Coronary artery (tissue), 2 donors: ENCODE measurements at regions not wholly inside any gene's neighbourhood (a gene's known extent, or its start where the extent isn't known, plus 50 kb on each side); places are given as distances from the start of the nearest gene placed in this dataset.

Source experiments
- DNase-seq: peaks from one replicate; pipeline ENCODE4 v3.0.0-alpha.2; 2017; ENCODE audit warnings: low spot score
- H3K27ac ChIP-seq, 2 donors: fragments of 200-600 bp; sonication (generic); one replicate each; pipeline ENCODE4 v1.5.1; 2016 to 2019
- H3K4me3 ChIP-seq: fragments of 200-600 bp; sonication (generic); 2 replicates; pipeline ENCODE4 v1.5.1; 2016; ENCODE audit warnings: mild to moderate bottlenecking, moderate library complexity
- CTCF ChIP-seq: fragments of 200-600 bp; sonication (generic); IDR thresholded peaks from one replicate; pipeline ENCODE4 v1.5.1; 2019; ENCODE audit warnings: antibody characterized with exemption

- H3K4me3 ChIP-seq: no peak overlapping the region
- H3K27ac ChIP-seq: no peak overlapping the region
- no peak for TF ChIP-seq CTCF
- DNase-seq: no peak
These were observed 60.0 kb upstream of the NECTIN1 start for GRCh38 chr11:119788911-119789560.

DNA sequence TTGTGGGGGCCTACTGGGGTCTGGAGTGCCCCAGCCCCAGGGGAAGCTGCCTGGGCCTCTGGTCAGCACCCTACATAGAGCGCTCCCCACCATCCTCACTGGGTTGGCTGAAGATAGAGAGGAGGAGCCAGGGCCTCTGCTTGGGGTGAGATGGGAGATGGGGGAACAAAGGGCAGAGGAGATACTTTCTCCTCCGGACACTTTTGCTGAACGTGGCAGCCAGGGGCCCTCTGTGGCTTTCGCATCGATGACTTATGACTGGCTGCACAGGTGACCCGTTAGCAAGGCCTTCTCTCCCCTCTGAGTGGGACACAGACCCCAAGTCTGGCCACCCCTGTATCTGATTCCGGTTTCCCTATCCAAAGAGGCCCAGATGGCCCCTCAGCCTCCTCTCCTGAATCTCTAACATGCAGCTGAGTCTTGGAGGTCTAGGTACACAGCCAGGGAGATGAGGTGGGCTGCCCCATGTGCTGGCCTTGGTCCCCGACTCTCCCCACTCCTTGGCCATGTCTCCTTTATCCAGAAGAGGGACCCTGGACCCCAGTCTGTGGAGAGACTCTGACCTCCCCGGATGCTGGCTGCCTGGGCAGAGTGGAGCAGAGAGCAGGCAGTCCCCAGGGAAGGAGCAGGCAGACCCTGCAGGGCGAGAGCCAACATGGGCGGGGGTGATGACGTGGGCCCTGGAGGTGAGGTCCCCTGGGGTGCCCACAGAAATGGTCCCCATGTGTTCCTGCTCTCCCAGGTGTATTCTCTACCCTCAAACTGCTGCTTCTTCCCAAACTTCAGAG, 59.3 kb upstream of the NECTIN1 start:
- no peak for DNase-seq
- TF ChIP-seq CTCF: no peak
- no peak overlapping the region for H3K4me3 ChIP-seq
- no peak overlapping the region for H3K27ac ChIP-seq

- no peak for TF ChIP-seq CTCF
- Histone ChIP-seq H3K4me3 (no peak overlapping the region), H3K27ac (no peak overlapping the region)
- DNase-seq: no peak
These were observed 58.1 kb upstream of the NECTIN1 start for GRCh38 chr11:119787074-119787461.

GRCh38 chr11:119786431-119787073, 57.6 kb upstream of the NECTIN1 start:
- Histone ChIP-seq H3K4me3 (no peak overlapping the region), H3K27ac (no peak overlapping the region)
- no peak for DNase-seq
- no peak for TF ChIP-seq CTCF

GRCh38 chr11:119785131-119785530, 56.1 kb upstream of the NECTIN1 start:
- DNase-seq: no peak

GRCh38 chr11:119784421-119784820, 55.4 kb upstream of the NECTIN1 start:
- Histone ChIP-seq H3K27ac (no peak overlapping the region), H3K4me3 (no peak overlapping the region)
- no peak for TF ChIP-seq CTCF
- no peak for DNase-seq

More at GRCh38 chr11:119785131-119785530, 56.1 kb upstream of the NECTIN1 start:
- TF ChIP-seq CTCF: no peak
- Histone ChIP-seq H3K4me3 (no peak overlapping the region), H3K27ac (no peak overlapping the region)
